ENCODE measurements at regions not wholly inside any gene's neighbourhood (a gene's known extent, or its start where the extent isn't known, plus 50 kb on each side); places are given as distances from the start of the nearest gene placed in this dataset.

DNA sequence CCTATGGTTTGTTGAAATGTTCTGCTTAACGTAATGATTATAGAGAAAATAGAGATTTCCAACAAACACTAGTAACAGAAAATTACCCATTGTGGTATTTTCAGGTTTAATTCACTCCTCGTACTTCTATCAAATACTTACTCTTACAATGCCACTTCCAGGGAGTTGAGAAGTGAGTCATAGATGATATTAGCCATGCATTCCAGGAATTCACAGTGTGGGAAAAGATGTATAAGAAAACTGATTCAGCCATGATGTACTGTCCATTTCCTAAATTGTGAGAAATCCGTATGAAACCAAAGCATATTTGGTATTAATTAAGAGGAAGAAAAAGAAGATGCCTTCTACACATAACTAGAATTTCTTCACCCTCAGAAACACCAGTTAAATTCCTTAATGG, 1854.6 kb upstream of the WWC1 start:
- TF ChIP-seq, protein P1, sequence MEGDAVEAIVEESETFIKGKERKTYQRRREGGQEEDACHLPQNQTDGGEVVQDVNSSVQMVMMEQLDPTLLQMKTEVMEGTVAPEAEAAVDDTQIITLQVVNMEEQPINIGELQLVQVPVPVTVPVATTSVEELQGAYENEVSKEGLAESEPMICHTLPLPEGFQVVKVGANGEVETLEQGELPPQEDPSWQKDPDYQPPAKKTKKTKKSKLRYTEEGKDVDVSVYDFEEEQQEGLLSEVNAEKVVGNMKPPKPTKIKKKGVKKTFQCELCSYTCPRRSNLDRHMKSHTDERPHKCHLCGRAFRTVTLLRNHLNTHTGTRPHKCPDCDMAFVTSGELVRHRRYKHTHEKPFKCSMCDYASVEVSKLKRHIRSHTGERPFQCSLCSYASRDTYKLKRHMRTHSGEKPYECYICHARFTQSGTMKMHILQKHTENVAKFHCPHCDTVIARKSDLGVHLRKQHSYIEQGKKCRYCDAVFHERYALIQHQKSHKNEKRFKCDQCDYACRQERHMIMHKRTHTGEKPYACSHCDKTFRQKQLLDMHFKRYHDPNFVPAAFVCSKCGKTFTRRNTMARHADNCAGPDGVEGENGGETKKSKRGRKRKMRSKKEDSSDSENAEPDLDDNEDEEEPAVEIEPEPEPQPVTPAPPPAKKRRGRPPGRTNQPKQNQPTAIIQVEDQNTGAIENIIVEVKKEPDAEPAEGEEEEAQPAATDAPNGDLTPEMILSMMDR (IDR thresholded peaks at IDR 0.05) = no peak
- TF ChIP-seq POLR2A (IDR thresholded peaks at IDR 0.05) = no peak
